ENCODE measurements at regions not wholly inside any gene's neighbourhood (a gene's known extent, or its start where the extent isn't known, plus 50 kb on each side); places are given as distances from the start of the nearest gene placed in this dataset.

GRCh38 chr20:11270566-11270965 is 596.8 kb upstream of the JAG1 start:
- Histone ChIP-seq H3K4me3 (no peak overlapping the region), H3K4me1 (peaks cover 20% of the 10 kb centered on the region), H3K27me3 (ENCODE audit: low read depth) (no peaks in the 10 kb centered on the region), H3K27ac (replicated peaks) (no peak overlapping the region), H3K36me3 (no peaks in the 10 kb centered on the region), H3K9me3 (replicated peaks) (no peaks in the 10 kb centered on the region)
- no peak for TF ChIP-seq CTCF (IDR thresholded peaks at IDR 0.05; ENCODE audit: borderline replicate concordance)
- no peak for DNase-seq
- intact Hi-C loops (cut with micrococcal nuclease), result loop anchor here (5.0 to 10.0 kb wide), 2 partner anchors 586 to 713 kb away; no protein-coding TSS in a partner anchor

GRCh38 chr20:11271319-11271718 is 597.5 kb upstream of the JAG1 start:
- Histone ChIP-seq H3K36me3 (no peaks in the 10 kb centered on the region), H3K27ac (replicated peaks) (no peak overlapping the region), H3K4me3 (no peak overlapping the region), H3K4me1 (peaks cover 20% of the 10 kb centered on the region), H3K9me3 (replicated peaks) (no peaks in the 10 kb centered on the region), H3K27me3 (ENCODE audit: low read depth) (no peaks in the 10 kb centered on the region)
- DNase-seq, result no peak
- no peak for TF ChIP-seq CTCF (IDR thresholded peaks at IDR 0.05; ENCODE audit: borderline replicate concordance)
- intact Hi-C loops (cut with micrococcal nuclease), result loop anchor here (5.0 to 10.0 kb wide), 2 partner anchors 587 to 714 kb away; no protein-coding TSS in a partner anchor

GRCh38 chr20:11271920-11272594 is 598.3 kb upstream of the JAG1 start:
- no peaks in the 10 kb centered on the region for H3K36me3 ChIP-seq
- no peak for TF ChIP-seq CTCF (IDR thresholded peaks at IDR 0.05; ENCODE audit: borderline replicate concordance)
- no peaks in the 10 kb centered on the region for H3K9me3 ChIP-seq (replicated peaks)
- H3K27me3 ChIP-seq (ENCODE audit: low read depth), result peaks cover 3% of the 10 kb centered on the region
- H3K4me3 ChIP-seq, result no peak overlapping the region
- peaks cover 14% of the 10 kb centered on the region for H3K4me1 ChIP-seq
- intact Hi-C loops (cut with micrococcal nuclease), result loop anchor here (5.0 to 10.0 kb wide), 2 partner anchors 587 to 715 kb away; no protein-coding TSS in a partner anchor
- H3K27ac ChIP-seq (replicated peaks), result no peak overlapping the region
- no peak for DNase-seq

GRCh38 chr20:11274141-11274594 is 600.4 kb upstream of the JAG1 start:
- no peaks in the 10 kb centered on the region for H3K4me1 ChIP-seq
- no peaks in the 10 kb centered on the region for H3K9me3 ChIP-seq (replicated peaks)
- no peaks in the 10 kb centered on the region for H3K36me3 ChIP-seq
- peak; percentile 83 for TF ChIP-seq CTCF (IDR thresholded peaks at IDR 0.05; ENCODE audit: borderline replicate concordance)
- intact Hi-C loops (cut with micrococcal nuclease), result loop anchor here (5.0 to 10.0 kb wide), 2 partner anchors 589 to 717 kb away; no protein-coding TSS in a partner anchor
- H3K27ac ChIP-seq (replicated peaks), result no peak overlapping the region
- H3K27me3 ChIP-seq (ENCODE audit: low read depth), result peaks cover 11% of the 10 kb centered on the region
- H3K4me3 ChIP-seq, result no peak overlapping the region
- no peak for DNase-seq

GRCh38 chr20:11275740-11276139 is 601.9 kb upstream of the JAG1 start:
- no peak overlapping the region for H3K27ac ChIP-seq (replicated peaks)
- no peak for TF ChIP-seq CTCF (IDR thresholded peaks at IDR 0.05; ENCODE audit: borderline replicate concordance)
- no peak for DNase-seq
- H3K9me3 ChIP-seq (replicated peaks), result no peaks in the 10 kb centered on the region
- no peaks in the 10 kb centered on the region for H3K4me1 ChIP-seq
- H3K4me3 ChIP-seq, result no peak overlapping the region
- intact Hi-C loops (cut with micrococcal nuclease), result loop anchor here (10.0 kb wide), 1 partner anchor 591 kb away; no protein-coding TSS in a partner anchor
- H3K27me3 ChIP-seq (ENCODE audit: low read depth), result peaks cover 11% of the 10 kb centered on the region
- H3K36me3 ChIP-seq, result no peaks in the 10 kb centered on the region
